ENCODE measurements at regions not wholly inside any gene's neighbourhood (a gene's known extent, or its start where the extent isn't known, plus 50 kb on each side); places are given as distances from the start of the nearest gene placed in this dataset.

- H3K27me3 ChIP-seq (ENCODE audit: control insufficient read depth in 1 of 2, insufficient read depth in 2 of 2, low read length in 2 of 2), result no peaks in the 10 kb centered on the region
- DNase-seq (ENCODE audit: low spot score), result no peak
- H3K9ac ChIP-seq (ENCODE audit: insufficient read depth, low read depth, low read length), result no peak overlapping the region
- no peaks in the 10 kb centered on the region for H3K9me3 ChIP-seq (ENCODE audit: low read length)
- 4% methylated on average over 1 of the region's 1 CpG for WGBS (ENCODE audit: low lambda C conversion rate)
- H2AFZ ChIP-seq (ENCODE audit: low read length), result no peak overlapping the region
- ATAC-seq, result no peak
- H3K36me3 ChIP-seq (replicated peaks in 1 of 2; ENCODE audit: control insufficient read depth in 1 of 2, insufficient read depth in 2 of 2, low read length in 2 of 2), result no peaks in the 10 kb centered on the region
- no TSS peak for BruUV-seq (replicated peaks)
- no peak for FAIRE-seq
- intact Hi-C loops (cut with micrococcal nuclease; ENCODE audit: unreplicated experiment) (loop anchor here (5.0 to 10.0 kb wide), 2 partner anchors 1763 to 1825 kb away; no protein-coding TSS in a partner anchor), in situ Hi-C loops (cut with HindIII; ENCODE audit: extremely low pct_ligation_motif_present, low pct_unique_long_range_greater_than_20kb) (no loop called here)
- ChIA-PET CTCF (ENCODE audit: low intra/inter-chr PET ratio, low total read pairs) (no interaction called here), POLR2A (no interaction called here)
- no peak overlapping the region for H3K27ac ChIP-seq (ENCODE audit: extremely low read length, insufficient read depth, low read length)
- no peak overlapping the region for H3K4me2 ChIP-seq (ENCODE audit: low read depth, low read length)
- no peak for TF ChIP-seq ZNF44 (CRISPR knock-in tag; IDR thresholded peaks at IDR 0.05)
- no peak for TF ChIP-seq ZNF256 (CRISPR knock-in tag; conservative IDR thresholded peaks at IDR 0.05)
- TF ChIP-seq CEBPB (IDR thresholded peaks at IDR 0.05; ENCODE audit: borderline replicate concordance, low read depth, low read length), result no peak
- TF ChIP-seq IKZF5 (CRISPR knock-in tag; IDR thresholded peaks at IDR 0.05), result no peak
- TF ChIP-seq GFI1 (CRISPR knock-in tag; IDR thresholded peaks at IDR 0.05; ENCODE audit: borderline replicate concordance), result no peak
- no peak for TF ChIP-seq CSRNP2 (CRISPR knock-in tag; conservative IDR thresholded peaks at IDR 0.05; ENCODE audit: low read depth)
- no peak overlapping the region for H3K4me3 ChIP-seq (replicated peaks in 1 of 3; ENCODE audit: insufficient read depth in 1 of 3, low read depth in 2 of 3, low read length in 3 of 3)
- no peaks in the 10 kb centered on the region for H3K79me2 ChIP-seq (ENCODE audit: insufficient read depth, low read length)
- H4K20me1 ChIP-seq (ENCODE audit: insufficient read depth, low read length), result no peaks in the 10 kb centered on the region
- H3K4me1 ChIP-seq (ENCODE audit: insufficient read depth, low read length), result no peaks in the 10 kb centered on the region
Observed at GRCh38 chr4:159489646-159490045, 386.8 kb downstream of the RAPGEF2 start.
